C4-2B (cell line): ENCODE measurements at regions not wholly inside any gene's neighbourhood (a gene's known extent, or its start where the extent isn't known, plus 50 kb on each side); places are given as distances from the start of the nearest gene placed in this dataset.

ENCODE experiments used
- CTCF ChIP-seq: fragments of 450-650 bp; conservative IDR thresholded peaks from 2 replicates; pipeline ENCODE4 v1.5.1; 2017; ENCODE audit warnings: mild to moderate bottlenecking
- ZFX ChIP-seq: fragments of 450-650 bp; IDR thresholded peaks from 2 replicates; pipeline ENCODE4 v1.6.1; 2017

DNA sequence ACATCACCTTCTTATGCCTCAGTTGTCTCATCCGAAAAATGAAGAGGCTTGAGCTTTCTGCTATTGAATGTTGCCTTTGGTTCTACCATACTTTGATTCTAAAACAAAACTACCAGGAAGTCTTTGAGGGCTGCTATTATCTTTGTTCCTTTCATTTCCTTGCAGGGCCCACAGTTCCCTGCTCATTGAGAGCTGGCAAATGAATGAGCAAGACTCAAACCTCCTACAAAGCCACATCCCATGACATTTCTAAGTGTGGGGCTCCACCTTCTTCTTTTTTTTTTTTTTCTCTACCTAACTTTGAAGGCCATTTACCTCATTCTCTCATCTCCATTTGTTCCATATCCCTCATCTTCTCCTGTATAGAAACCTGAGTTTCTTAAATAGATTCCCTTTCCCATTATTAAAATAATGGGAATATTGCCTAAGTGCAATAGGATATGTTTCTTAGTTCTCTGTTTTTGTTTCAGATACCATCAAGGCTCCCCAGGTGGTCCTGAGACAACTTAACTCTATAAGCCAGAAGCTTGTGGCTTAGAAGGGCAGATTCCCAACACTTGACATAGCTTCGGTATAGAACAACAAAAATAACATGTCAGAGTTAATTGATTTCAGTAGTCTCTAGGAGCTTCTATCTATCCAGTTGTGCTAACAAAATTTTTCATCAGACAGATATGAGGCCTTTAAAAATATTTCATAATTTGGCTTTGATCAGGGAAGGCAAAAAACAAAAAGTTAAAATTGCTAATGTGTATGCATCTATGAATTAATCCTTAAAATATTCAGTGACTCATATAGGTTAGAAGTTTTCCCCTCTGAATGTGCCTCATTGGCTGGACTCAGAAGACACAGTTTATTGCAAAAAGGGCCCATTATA lies 951.6 kb downstream of the TUSC7 start:
- TF ChIP-seq CTCF (no peak), ZFX (no peak)
